ENCODE measurements at regions not wholly inside any gene's neighbourhood (a gene's known extent, or its start where the extent isn't known, plus 50 kb on each side); places are given as distances from the start of the nearest gene placed in this dataset.

DNA sequence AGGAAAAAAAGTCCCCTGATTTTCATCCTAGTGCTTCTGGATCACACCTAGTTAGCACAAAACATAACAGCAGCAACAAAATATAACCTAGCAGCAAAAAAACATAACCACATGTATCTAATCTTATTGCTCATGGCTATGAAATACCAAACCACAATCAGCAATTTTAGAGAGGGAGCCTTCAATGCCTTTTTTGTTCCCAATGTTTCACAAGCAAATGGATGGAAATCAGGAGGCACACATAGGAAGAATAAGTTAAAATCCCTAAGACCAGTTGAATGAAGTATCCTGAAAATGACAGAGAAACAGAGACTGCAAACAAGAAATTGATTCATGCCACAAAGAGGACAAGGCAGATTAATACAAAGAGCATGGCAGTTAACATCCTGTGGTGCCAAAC lies 361.6 kb downstream of the GPM6A start:
- TF ChIP-seq, protein P1, sequence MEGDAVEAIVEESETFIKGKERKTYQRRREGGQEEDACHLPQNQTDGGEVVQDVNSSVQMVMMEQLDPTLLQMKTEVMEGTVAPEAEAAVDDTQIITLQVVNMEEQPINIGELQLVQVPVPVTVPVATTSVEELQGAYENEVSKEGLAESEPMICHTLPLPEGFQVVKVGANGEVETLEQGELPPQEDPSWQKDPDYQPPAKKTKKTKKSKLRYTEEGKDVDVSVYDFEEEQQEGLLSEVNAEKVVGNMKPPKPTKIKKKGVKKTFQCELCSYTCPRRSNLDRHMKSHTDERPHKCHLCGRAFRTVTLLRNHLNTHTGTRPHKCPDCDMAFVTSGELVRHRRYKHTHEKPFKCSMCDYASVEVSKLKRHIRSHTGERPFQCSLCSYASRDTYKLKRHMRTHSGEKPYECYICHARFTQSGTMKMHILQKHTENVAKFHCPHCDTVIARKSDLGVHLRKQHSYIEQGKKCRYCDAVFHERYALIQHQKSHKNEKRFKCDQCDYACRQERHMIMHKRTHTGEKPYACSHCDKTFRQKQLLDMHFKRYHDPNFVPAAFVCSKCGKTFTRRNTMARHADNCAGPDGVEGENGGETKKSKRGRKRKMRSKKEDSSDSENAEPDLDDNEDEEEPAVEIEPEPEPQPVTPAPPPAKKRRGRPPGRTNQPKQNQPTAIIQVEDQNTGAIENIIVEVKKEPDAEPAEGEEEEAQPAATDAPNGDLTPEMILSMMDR (IDR thresholded peaks at IDR 0.05; ENCODE audit: borderline replicate concordance, control extremely low read depth, extremely low read depth, insufficient read depth, missing control alignments), result no peak
- in situ Hi-C loops (cut with MboI; ENCODE audit: low sequenced_read_pairs, unreplicated experiment), result no loop called here
- no peak for DNase-seq (ENCODE audit: low spot score)

DNA sequence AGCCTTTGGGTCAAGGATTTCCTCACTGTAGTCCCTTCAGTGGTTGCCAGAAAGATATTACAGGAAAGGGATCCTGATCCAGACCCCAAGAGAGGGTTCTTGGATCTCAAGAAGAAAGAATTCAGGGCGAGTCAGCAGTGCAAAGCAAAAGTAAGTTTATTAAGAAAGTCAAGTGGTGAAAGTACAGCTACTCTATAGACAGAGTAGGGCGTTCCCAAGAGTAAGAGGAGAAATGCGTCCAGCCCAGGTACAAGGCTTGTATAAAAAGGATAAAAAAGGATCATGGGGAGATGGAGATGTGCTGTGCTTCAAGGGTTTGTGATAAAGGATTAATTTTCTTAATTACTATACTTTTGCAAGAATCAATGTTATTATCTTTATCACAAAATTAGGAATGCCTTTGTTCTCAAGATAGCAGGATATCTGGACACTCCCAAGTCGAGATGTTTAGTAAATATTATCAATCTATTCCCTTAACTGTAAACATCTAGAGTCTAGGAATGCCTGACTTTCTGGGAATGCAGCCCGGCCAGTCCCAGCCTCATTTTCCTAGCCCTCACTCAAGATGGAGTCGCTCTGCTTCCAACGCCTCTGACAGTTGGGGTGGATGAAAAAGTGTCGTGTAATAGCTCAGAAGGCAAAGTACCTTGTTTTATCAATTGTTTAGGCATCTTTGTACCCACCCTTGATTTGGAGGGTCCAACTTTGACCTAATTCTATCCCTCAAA lies 360.7 kb downstream of the GPM6A start:
- no peak for DNase-seq (ENCODE audit: low spot score)
- TF ChIP-seq, protein P1 (IDR thresholded peaks at IDR 0.05; ENCODE audit: borderline replicate concordance, control extremely low read depth, extremely low read depth, insufficient read depth, missing control alignments), result no peak
- in situ Hi-C loops (cut with MboI; ENCODE audit: low sequenced_read_pairs, unreplicated experiment), result no loop called here

DNA sequence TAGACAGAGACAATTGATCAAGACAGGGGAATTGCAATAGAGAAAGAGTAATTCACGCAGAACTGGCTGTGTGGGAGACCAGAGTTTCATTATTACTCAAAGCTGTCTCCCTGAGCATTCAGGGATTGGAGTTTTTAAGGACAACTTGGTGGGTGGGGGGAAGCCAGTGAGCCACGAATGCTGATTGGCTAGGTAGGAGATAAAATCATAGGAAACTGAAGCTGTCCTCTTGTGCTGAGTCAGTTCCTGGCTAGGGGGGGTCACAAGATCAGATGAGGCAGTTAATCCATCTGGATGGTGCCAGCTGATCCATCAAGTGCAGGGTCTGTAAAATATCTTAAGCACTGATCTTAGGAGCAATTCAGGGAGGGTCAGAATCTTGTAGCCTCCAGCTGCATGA lies 358.6 kb downstream of the GPM6A start:
- TF ChIP-seq, protein P1 (IDR thresholded peaks at IDR 0.05; ENCODE audit: borderline replicate concordance, control extremely low read depth, extremely low read depth, insufficient read depth, missing control alignments), result no peak
- DNase-seq (ENCODE audit: low spot score), result no peak
- in situ Hi-C loops (cut with MboI; ENCODE audit: low sequenced_read_pairs, unreplicated experiment), result no loop called here

DNA sequence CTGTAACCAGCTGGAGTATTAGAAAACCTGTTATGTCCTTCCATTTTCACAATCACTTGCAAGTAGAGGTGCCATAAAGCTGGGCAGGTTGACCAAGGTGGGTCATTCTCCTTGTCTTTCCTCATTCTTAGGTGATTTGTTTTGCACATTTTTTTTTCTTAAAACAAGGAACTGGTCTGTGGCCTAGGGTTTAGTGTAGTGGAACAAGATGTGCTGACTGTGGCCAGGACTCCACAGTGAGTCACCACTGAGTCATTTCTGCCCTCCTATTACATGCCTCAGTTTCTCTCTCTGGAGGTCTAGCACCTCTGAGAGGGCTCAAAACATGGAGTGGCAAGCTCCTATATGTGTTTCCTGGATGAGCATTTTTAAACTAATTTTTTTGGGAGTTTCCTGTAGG lies 355.9 kb downstream of the GPM6A start:
- in situ Hi-C loops (cut with MboI; ENCODE audit: low sequenced_read_pairs, unreplicated experiment), result no loop called here
- DNase-seq (ENCODE audit: low spot score), result no peak
- TF ChIP-seq, protein P1 (IDR thresholded peaks at IDR 0.05; ENCODE audit: borderline replicate concordance, control extremely low read depth, extremely low read depth, insufficient read depth, missing control alignments), result no peak

DNA sequence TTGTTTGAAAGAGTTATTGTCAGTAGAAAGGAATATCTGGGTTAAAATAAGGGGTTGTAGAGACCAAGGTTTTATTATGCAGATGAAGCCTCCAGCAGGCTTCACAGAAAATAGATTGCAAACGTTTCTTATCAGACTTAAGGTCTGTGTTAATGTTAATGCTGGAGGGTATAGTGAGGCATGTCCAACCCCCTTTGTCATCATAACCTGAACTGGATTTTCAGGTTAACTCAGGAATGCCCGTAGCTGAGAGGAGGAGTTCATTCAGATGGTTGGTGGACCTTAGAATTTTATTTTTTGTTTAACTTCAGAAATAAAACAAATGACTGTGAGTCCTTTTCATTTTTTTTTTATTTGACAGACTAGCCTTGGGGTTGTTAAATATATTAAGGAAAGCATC lies 354.1 kb downstream of the GPM6A start:
- DNase-seq (ENCODE audit: low spot score), result no peak
- in situ Hi-C loops (cut with MboI; ENCODE audit: low sequenced_read_pairs, unreplicated experiment), result no loop called here
- TF ChIP-seq, protein P1 (IDR thresholded peaks at IDR 0.05; ENCODE audit: borderline replicate concordance, control extremely low read depth, extremely low read depth, insufficient read depth, missing control alignments), result no peak

DNA sequence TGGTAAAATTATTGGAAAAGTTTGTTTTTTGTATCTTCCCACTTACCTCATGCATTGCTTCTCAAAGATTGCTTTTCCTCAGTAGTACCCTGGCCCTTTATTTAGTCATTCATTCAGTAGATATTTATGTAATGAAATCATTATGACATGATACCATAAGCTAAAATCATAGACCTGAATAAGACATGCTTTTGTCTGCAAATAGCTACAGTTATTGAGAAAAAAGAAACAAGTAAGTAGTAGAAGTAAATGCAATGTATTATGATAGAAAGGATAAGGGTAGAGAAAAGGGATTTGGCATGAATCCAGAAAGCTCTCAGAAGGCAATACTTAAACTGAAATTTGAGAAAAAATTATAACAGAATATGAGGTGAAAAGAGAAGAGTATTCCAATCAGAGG lies 352.5 kb downstream of the GPM6A start:
- DNase-seq (ENCODE audit: low spot score), result no peak
- TF ChIP-seq, protein P1 (IDR thresholded peaks at IDR 0.05; ENCODE audit: borderline replicate concordance, control extremely low read depth, extremely low read depth, insufficient read depth, missing control alignments), result no peak
- in situ Hi-C loops (cut with MboI; ENCODE audit: low sequenced_read_pairs, unreplicated experiment), result no loop called here
